ENCODE measurements at regions not wholly inside any gene's neighbourhood (a gene's known extent, or its start where the extent isn't known, plus 50 kb on each side); places are given as distances from the start of the nearest gene placed in this dataset.

GRCh38 chr15:29528276-29528675, 258.7 kb upstream of the NSMCE3 start:
- H3K27ac ChIP-seq (ENCODE audit: extremely low read depth, low read depth, low read length), result no peak overlapping the region
- no peaks in the 10 kb centered on the region for H3K9me3 ChIP-seq (ENCODE audit: control insufficient read depth, insufficient read depth, low read depth, low read length)
- ChIA-PET POLR2A (no interaction called here), CTCF (no interaction called here)
- H3K36me3 ChIP-seq (ENCODE audit: control insufficient read depth in 2 of 2, insufficient read depth in 1 of 2, low read length in 2 of 2), result no peaks in the 10 kb centered on the region
- TF ChIP-seq, protein P1, sequence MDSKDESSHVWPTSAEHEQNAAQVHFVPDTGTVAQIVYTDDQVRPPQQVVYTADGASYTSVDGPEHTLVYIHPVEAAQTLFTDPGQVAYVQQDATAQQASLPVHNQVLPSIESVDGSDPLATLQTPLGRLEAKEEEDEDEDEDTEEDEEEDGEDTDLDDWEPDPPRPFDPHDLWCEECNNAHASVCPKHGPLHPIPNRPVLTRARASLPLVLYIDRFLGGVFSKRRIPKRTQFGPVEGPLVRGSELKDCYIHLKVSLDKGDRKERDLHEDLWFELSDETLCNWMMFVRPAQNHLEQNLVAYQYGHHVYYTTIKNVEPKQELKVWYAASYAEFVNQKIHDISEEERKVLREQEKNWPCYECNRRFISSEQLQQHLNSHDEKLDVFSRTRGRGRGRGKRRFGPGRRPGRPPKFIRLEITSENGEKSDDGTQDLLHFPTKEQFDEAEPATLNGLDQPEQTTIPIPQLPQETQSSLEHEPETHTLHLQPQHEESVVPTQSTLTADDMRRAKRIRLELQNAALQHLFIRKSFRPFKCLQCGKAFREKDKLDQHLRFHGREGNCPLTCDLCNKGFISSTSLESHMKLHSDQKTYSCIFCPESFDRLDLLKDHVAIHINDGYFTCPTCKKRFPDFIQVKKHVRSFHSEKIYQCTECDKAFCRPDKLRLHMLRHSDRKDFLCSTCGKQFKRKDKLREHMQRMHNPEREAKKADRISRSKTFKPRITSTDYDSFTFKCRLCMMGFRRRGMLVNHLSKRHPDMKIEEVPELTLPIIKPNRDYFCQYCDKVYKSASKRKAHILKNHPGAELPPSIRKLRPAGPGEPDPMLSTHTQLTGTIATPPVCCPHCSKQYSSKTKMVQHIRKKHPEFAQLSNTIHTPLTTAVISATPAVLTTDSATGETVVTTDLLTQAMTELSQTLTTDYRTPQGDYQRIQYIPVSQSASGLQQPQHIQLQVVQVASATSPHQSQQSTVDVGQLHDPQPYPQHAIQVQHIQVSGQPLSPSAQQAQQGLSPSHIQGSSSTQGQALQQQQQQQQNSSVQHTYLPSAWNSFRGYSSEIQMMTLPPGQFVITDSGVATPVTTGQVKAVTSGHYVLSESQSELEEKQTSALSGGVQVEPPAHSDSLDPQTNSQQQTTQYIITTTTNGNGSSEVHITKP (tag by site-specific recombination; IDR thresholded peaks at IDR 0.05), result no peak
- TF ChIP-seq ZNF585B (tag by site-specific recombination; IDR thresholded peaks at IDR 0.05) (no peak), ZNF248 (tag by site-specific recombination; IDR thresholded peaks at IDR 0.05) (no peak), ZSCAN5A (tag by site-specific recombination; IDR thresholded peaks at IDR 0.05) (no peak), ZSCAN30 (tag by site-specific recombination; IDR thresholded peaks at IDR 0.05) (no peak), ZXDB (tag by site-specific recombination; IDR thresholded peaks at IDR 0.05) (peak; percentile 69), KLF1 (tag by site-specific recombination; IDR thresholded peaks at IDR 0.05) (peak; percentile 18; the same call in 1 of the 2 replicates), ZBTB21 (tag by site-specific recombination; IDR thresholded peaks at IDR 0.05) (no peak)
- H3K4me1 ChIP-seq (ENCODE audit: control insufficient read depth, insufficient read depth, low read length), result no peaks in the 10 kb centered on the region
- H3K4me3 ChIP-seq (ENCODE audit: low read depth, low read length), result no peak overlapping the region

GRCh38 chr15:29526802-29527201, 257.2 kb upstream of the NSMCE3 start:
- peaks cover 10% of the 10 kb centered on the region for H3K4me1 ChIP-seq (ENCODE audit: control insufficient read depth, insufficient read depth, low read length)
- 0 out of 2 replicates have a peak, but pooled peaks have one; percentile 15 for TF ChIP-seq EGR2 (tag by site-specific recombination; IDR thresholded peaks at IDR 0.05; ENCODE audit: low read depth)
- no peak for TF ChIP-seq ZNF514 (tag by site-specific recombination; IDR thresholded peaks at IDR 0.05)
- TF ChIP-seq ZNF677 (tag by site-specific recombination; IDR thresholded peaks at IDR 0.05), result no peak
- no peaks in the 10 kb centered on the region for H3K36me3 ChIP-seq (ENCODE audit: control insufficient read depth in 2 of 2, insufficient read depth in 1 of 2, low read length in 2 of 2)
- H3K4me3 ChIP-seq (ENCODE audit: low read depth, low read length), result no peak overlapping the region
- H3K27ac ChIP-seq (ENCODE audit: extremely low read depth, low read depth, low read length), result no peak overlapping the region
- CTCF ChIA-PET, result no interaction called here
- POLR2A ChIA-PET, result no interaction called here
- no peaks in the 10 kb centered on the region for H3K9me3 ChIP-seq (ENCODE audit: control insufficient read depth, insufficient read depth, low read depth, low read length)

- TF ChIP-seq ZNF677 (tag by site-specific recombination; IDR thresholded peaks at IDR 0.05) (peak; percentile 99), ZNF514 (tag by site-specific recombination; IDR thresholded peaks at IDR 0.05) (no peak), ZFP41 (tag by site-specific recombination; IDR thresholded peaks at IDR 0.05; ENCODE audit: borderline replicate concordance) (no peak), FEZF1 (tag by site-specific recombination; IDR thresholded peaks at IDR 0.05) (peak; percentile 86), ZFP69B (tag by site-specific recombination; IDR thresholded peaks at IDR 0.05) (no peak), ZNF140 (tag by site-specific recombination; IDR thresholded peaks at IDR 0.05) (no peak), SP7 (tag by site-specific recombination; IDR thresholded peaks at IDR 0.05) (peak; percentile 35; the same call in 1 of the 2 replicates), ZNF10 (tag by site-specific recombination; IDR thresholded peaks at IDR 0.05) (peak; percentile 45; the same call in 1 of the 2 replicates)
- peaks cover 20% of the 10 kb centered on the region for H3K4me1 ChIP-seq (ENCODE audit: control insufficient read depth, insufficient read depth, low read length)
- H3K36me3 ChIP-seq (ENCODE audit: control insufficient read depth in 2 of 2, insufficient read depth in 1 of 2, low read length in 2 of 2), result no peaks in the 10 kb centered on the region
- POLR2A ChIA-PET, result no interaction called here
- no peak overlapping the region for H3K27ac ChIP-seq (ENCODE audit: extremely low read depth, low read depth, low read length)
- no peak overlapping the region for H3K4me3 ChIP-seq (ENCODE audit: low read depth, low read length)
- no peaks in the 10 kb centered on the region for H3K9me3 ChIP-seq (ENCODE audit: control insufficient read depth, insufficient read depth, low read depth, low read length)
- CTCF ChIA-PET, result no interaction called here
Observed at GRCh38 chr15:29522373-29523276, 253.0 kb upstream of the NSMCE3 start.
